Lower leg skin (tissue), 4 donors: ENCODE measurements at regions not wholly inside any gene's neighbourhood (a gene's known extent, or its start where the extent isn't known, plus 50 kb on each side); places are given as distances from the start of the nearest gene placed in this dataset.
"Not testable (repeated sequence)": the region's sequence is repeated elsewhere in the genome, so short reads cannot be mapped to it uniquely, and the experiment has no call there.

Experiments
- DNase-seq, 2 donors: peaks; one replicate each; pipeline ENCODE4 v3.0.0-alpha.2; 2019; ENCODE audit warnings: low spot score in 2 of 2
- H3K4me3 ChIP-seq: fragments of 200-600 bp; sonication (generic); 2 replicates; pipeline ENCODE4 v1.5.1; 2017; ENCODE audit warnings: mild to moderate bottlenecking, low read depth; ENCODE audit not compliant: poor library complexity, severe bottlenecking
- POLR2A ChIP-seq, 2 donors: fragments of 450-650 bp; IDR thresholded peaks; one replicate each; pipeline ENCODE4 v1.6.1; 2016 to 2017; ENCODE audit warnings: antibody characterized with exemption in 2 of 2, mild to moderate bottlenecking in 1 of 2, moderate library complexity in 1 of 2
- WGBS, 2 donors: methylation state at CpG; one replicate each; pipeline ENCODE4 v1.1.5; 2018; 5-methylcytosine and 5-hydroxymethylcytosine counted together
- intact Hi-C: fragments of 100-400 bp; cut with DNase I; formaldehyde crosslinking; loops from one replicate; pipeline ENCODE4 v1.15.0; 2023; ENCODE audit warnings: low total_unique reads
- TF ChIP-seq, protein P1 (sequence below), 3 donors: fragments of 450-650 bp; IDR thresholded peaks; one replicate each; pipeline ENCODE4 v1.5.1; 2016; ENCODE audit warnings: antibody characterized with exemption in 3 of 3, mild to moderate bottlenecking in 3 of 3, moderate library complexity in 2 of 3

GRCh38 chr1:30660241-30660640 lies 63.1 kb downstream of the MATN1 start:
- H3K4me3 ChIP-seq: no peak overlapping the region
- TF ChIP-seq, protein P1, sequence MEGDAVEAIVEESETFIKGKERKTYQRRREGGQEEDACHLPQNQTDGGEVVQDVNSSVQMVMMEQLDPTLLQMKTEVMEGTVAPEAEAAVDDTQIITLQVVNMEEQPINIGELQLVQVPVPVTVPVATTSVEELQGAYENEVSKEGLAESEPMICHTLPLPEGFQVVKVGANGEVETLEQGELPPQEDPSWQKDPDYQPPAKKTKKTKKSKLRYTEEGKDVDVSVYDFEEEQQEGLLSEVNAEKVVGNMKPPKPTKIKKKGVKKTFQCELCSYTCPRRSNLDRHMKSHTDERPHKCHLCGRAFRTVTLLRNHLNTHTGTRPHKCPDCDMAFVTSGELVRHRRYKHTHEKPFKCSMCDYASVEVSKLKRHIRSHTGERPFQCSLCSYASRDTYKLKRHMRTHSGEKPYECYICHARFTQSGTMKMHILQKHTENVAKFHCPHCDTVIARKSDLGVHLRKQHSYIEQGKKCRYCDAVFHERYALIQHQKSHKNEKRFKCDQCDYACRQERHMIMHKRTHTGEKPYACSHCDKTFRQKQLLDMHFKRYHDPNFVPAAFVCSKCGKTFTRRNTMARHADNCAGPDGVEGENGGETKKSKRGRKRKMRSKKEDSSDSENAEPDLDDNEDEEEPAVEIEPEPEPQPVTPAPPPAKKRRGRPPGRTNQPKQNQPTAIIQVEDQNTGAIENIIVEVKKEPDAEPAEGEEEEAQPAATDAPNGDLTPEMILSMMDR (IDR thresholded peaks at IDR 0.05): no peak
- no peak for TF ChIP-seq POLR2A (IDR thresholded peaks at IDR 0.05)
- no peak for DNase-seq
- intact Hi-C loops: no loop called here
- WGBS, 2 donors: 88 to 95% methylated on average over 8 of the region's 8 CpGs

GRCh38 chr1:30659702-30660101 lies 63.7 kb downstream of the MATN1 start:
- TF ChIP-seq, protein P1 (IDR thresholded peaks at IDR 0.05): no peak
- TF ChIP-seq POLR2A (IDR thresholded peaks at IDR 0.05): no peak
- H3K4me3 ChIP-seq: no peak overlapping the region
- no peak for DNase-seq
- intact Hi-C loops: no loop called here
- WGBS, 2 donors: 80 to 84% methylated on average over 8 of the region's 8 CpGs

DNA sequence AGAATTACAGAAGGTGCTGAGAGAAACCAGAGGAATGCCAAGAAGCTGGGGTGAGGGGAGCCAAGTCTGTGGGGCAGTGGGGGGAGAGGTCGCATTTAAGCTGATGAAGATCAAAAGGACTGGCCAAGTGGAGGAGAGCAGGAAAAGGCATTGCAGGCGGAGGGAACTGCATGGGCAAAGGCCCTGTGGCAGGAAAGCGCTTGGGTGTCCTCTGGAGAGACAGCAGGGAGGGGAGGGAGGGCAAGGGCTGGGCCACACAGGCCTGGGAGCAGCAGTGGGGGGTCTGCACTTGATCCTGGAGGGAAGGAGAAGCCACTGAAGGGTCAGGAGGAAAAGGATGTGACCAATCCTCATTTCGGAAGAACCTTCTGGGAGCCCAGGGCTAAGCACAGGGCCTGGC lies 65.0 kb downstream of the MATN1 start:
- WGBS, 2 donors: 90 to 92% methylated on average over 4 of the region's 4 CpGs
- intact Hi-C loops, DNase-seq, H3K4me3 ChIP-seq: not testable (repeated sequence)

- no peak overlapping the region for H3K4me3 ChIP-seq
- TF ChIP-seq, protein P1 (IDR thresholded peaks at IDR 0.05): no peak
- TF ChIP-seq POLR2A (IDR thresholded peaks at IDR 0.05): no peak
- intact Hi-C loops: no loop called here
- WGBS, 2 donors: 73 to 78% methylated on average over 6 to 8 of the region's 8 CpGs
- DNase-seq: no peak
These were observed 65.4 kb downstream of the MATN1 start for GRCh38 chr1:30658014-30658336.

- WGBS, 2 donors: 73% methylated on average over 10 to 17 of the region's 22 CpGs
- DNase-seq: no peak
- H3K4me3 ChIP-seq: no peak overlapping the region
- intact Hi-C loops: no loop called here
- TF ChIP-seq, protein P1 (IDR thresholded peaks at IDR 0.05): no peak
- TF ChIP-seq POLR2A (IDR thresholded peaks at IDR 0.05): no peak
These were observed 66.0 kb downstream of the MATN1 start for GRCh38 chr1:30657131-30658013.

DNA sequence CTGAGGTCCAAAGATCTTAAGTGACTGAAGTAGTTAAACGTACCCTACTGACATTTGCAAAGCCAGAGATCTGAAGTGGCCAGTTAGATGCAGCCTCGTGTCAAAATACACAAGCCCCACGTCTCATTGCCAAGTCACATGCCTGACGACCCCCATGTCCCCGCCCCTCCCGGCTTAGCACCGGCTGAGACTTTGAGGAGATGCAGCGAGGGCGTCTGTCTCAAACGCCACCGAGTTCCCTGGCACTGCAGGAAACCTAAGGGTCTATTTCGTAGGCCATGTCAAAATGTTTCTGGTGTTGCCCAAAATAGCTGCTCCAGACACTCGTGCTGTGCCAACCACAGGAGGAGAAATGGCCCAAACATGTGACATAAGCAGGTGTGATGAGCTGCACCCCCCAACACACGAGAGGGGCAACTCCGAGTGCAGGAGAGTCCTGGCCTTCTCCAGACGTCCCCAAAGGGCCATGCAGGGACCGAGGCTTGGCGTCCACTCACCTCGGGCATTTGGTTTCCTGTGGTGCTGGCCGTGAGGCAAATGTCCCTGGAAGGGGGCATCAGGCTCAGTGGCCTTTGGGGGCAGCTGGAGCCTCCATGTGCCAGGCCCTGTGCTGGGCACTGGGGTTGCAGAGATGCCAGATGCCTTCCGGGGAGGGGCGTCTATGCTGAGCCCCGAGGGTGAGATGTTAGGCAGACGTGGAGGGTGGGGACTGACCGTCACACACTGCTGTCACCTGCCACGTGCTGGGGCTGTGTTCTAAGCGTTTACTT lies 67.0 kb downstream of the MATN1 start:
- intact Hi-C loops: no loop called here
- WGBS, 2 donors: 77 to 80% methylated on average over 27 of the region's 27 CpGs
- no peak overlapping the region for H3K4me3 ChIP-seq
- no peak for DNase-seq
- TF ChIP-seq, protein P1 (IDR thresholded peaks at IDR 0.05): no peak
- no peak for TF ChIP-seq POLR2A (IDR thresholded peaks at IDR 0.05)
